Retinal pigment epithelial cell (primary cell): ENCODE measurements at regions not wholly inside any gene's neighbourhood (a gene's known extent, or its start where the extent isn't known, plus 50 kb on each side); places are given as distances from the start of the nearest gene placed in this dataset.

Experiments used
- DNase-seq: peaks from one replicate; pipeline ENCODE4 v3.0.0-alpha.2; 2010; ENCODE audit warnings: low read depth
- H3K4me3 ChIP-seq: 2 replicates; pipeline ENCODE4 v1.5.1; 2011; ENCODE audit warnings: mild to moderate bottlenecking, low read length, control low read depth, moderate library complexity
- TF ChIP-seq, protein P1 (sequence below): conservative IDR thresholded peaks from 2 replicates; pipeline ENCODE4 v1.5.1; 2011; ENCODE audit warnings: low read depth, low read length, control low read depth, inconsistent platforms

DNA sequence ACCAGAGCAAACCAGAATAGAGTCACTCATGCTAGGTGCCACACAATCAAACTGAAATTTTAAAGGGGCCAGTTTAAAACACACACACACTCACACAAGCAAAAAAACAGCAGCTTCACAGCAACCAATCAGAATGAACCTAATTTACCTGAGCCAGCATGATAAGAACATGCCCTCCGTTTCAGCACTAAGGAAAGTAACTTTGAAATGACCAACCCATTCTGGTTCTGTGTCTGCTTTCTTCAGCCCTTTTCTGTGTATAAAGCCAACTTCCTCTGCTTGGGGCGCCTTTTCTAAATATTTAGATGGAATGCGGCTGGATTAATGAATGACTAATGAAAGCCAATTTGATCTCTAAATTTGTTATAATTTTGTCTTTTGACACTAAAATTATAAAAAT is 629.1 kb downstream of the ZEB2 start:
- TF ChIP-seq, protein P1, sequence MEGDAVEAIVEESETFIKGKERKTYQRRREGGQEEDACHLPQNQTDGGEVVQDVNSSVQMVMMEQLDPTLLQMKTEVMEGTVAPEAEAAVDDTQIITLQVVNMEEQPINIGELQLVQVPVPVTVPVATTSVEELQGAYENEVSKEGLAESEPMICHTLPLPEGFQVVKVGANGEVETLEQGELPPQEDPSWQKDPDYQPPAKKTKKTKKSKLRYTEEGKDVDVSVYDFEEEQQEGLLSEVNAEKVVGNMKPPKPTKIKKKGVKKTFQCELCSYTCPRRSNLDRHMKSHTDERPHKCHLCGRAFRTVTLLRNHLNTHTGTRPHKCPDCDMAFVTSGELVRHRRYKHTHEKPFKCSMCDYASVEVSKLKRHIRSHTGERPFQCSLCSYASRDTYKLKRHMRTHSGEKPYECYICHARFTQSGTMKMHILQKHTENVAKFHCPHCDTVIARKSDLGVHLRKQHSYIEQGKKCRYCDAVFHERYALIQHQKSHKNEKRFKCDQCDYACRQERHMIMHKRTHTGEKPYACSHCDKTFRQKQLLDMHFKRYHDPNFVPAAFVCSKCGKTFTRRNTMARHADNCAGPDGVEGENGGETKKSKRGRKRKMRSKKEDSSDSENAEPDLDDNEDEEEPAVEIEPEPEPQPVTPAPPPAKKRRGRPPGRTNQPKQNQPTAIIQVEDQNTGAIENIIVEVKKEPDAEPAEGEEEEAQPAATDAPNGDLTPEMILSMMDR = no peak
- H3K4me3 ChIP-seq = no peak overlapping the region
- DNase-seq = no peak

GRCh38 chr2:143889216-143889615 is 630.7 kb downstream of the ZEB2 start:
- no peak for DNase-seq
- no peak overlapping the region for H3K4me3 ChIP-seq
- TF ChIP-seq, protein P1 = no peak

DNA sequence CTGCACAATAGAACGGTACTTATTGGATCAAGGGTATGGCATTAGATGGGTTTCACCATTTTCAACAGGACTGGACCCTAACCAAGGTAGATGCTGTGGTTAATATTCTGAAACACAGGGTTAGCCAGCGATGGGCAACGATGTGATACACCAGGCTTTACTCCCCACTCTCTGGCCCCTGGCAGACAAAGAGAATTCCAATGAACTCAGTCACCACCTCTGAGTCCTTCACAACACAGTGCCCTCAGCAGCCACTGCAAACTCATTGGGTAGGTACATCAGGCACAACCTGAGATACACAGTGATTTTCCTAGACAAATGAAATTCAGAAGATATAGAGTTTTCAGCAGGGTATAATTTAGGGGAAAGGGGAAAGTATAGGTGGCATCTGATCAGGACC is 634.5 kb downstream of the ZEB2 start:
- TF ChIP-seq, protein P1 = no peak
- H3K4me3 ChIP-seq = no peak overlapping the region
- DNase-seq = no peak

DNA sequence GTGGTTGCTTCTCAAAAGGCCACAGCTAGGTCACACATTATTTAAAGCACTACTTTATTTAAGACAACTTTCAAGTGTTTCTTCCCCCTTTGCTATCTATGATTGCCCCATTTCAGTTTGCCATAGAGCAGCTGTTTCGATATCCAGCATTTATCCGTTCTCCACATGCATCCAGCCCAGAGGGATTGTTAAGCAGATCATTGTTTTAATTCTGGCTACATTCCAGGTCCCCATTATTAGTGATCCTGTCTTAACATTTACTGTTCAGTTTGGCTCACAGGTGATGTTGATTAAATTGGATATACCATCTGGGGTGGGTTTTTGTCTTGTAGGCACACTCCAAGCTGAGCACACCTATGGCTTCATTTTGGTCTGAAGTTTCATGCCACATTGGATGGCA is 638.7 kb downstream of the ZEB2 start:
- no peak overlapping the region for H3K4me3 ChIP-seq
- TF ChIP-seq, protein P1 = no peak
- DNase-seq = no peak

DNA sequence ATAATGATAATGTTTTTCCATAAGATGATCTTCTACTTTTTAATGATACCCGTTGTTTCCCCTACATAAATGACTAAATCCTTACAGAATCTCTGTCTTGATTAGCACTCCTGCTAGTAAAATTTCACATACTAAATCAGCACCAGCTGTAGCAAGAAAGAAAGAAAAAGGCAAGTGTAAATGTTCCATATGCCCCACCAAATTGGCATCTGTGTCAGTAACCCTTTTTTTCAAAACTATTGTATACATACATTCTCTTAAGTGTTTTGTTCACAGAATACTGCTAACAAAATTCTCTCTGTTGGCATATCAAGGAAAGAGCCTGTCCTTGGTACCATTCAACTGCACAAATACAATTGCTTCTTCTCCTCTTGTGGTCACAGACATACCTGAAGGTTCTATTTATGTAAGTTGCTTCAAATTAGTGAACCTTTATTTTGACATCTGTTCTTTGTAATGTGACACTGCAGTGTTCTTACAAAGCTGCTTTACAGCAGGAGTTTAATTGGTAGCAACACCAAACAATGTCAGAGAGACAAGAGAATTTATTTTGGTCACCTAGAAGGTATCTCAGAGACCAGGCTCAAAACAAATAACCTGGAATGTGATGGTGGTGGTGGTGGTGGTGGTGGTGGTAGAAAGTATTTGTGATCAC is 641.9 kb downstream of the ZEB2 start:
- no peak overlapping the region for H3K4me3 ChIP-seq
- TF ChIP-seq, protein P1 = no peak
- no peak for DNase-seq

GRCh38 chr2:143877056-143877455 is 642.9 kb downstream of the ZEB2 start:
- no peak overlapping the region for H3K4me3 ChIP-seq
- TF ChIP-seq, protein P1 = no peak
- DNase-seq = no peak
